Peyer's patch (tissue), 4 donors: ENCODE measurements at regions not wholly inside any gene's neighbourhood (a gene's known extent, or its start where the extent isn't known, plus 50 kb on each side); places are given as distances from the start of the nearest gene placed in this dataset.

Experiments
- DNase-seq, 3 donors: peaks; one replicate each; pipeline ENCODE4 v3.0.0-alpha.2; 2017 to 2019
- H3K27ac ChIP-seq, 4 donors: fragments of 200-600 bp; sonication (generic); one replicate each; pipeline ENCODE4 v1.5.1; 2016 to 2019
- H3K27me3 ChIP-seq, 2 donors: fragments of 200-600 bp; sonication (generic); one replicate each; pipeline ENCODE4 v1.5.1; 2019
- H3K36me3 ChIP-seq, 3 donors: fragments of 200-600 bp; sonication (generic); one replicate each; pipeline ENCODE4 v1.5.1; 2016 to 2019
- H3K4me1 ChIP-seq, 4 donors: fragments of 200-600 bp; sonication (generic); one replicate each; pipeline ENCODE4 v1.5.1; 2016 to 2019
- H3K4me3 ChIP-seq, 4 donors: fragments of 200-600 bp; sonication (generic); 1 replicate in 3 of 4; 2 replicates in 1 of 4; pipeline ENCODE4 v1.5.1; 2016 to 2019; ENCODE audit warnings: mild to moderate bottlenecking in 1 of 4
- H3K9me3 ChIP-seq, 4 donors: fragments of 200-600 bp; sonication (generic); one replicate each; pipeline ENCODE4 v1.5.1; 2016 to 2019; ENCODE audit warnings: mild to moderate bottlenecking in 1 of 4
- POLR2A ChIP-seq, 2 donors: fragments of 450-650 bp; IDR thresholded peaks; one replicate each; pipeline ENCODE4 v1.5.1; 2017; ENCODE audit warnings: antibody characterized with exemption in 2 of 2, mild to moderate bottlenecking in 2 of 2, moderate library complexity in 2 of 2
- TF ChIP-seq, protein P1 (sequence below), 6 experiments: fragments of 450-650 bp in 4 of 6; fragments of 200-600 bp in 2 of 6; sonication (generic) in 1 of 6; IDR thresholded peaks; one replicate each; pipeline ENCODE4 v1.5.1; 2017 to 2019; ENCODE audit warnings: antibody characterized with exemption in 6 of 6, mild to moderate bottlenecking in 3 of 6, moderate library complexity in 1 of 6

- Histone ChIP-seq H3K4me3 (no peak overlapping the region), H3K27me3 (no peaks in the 10 kb centered on the region), H3K4me1 (no peaks in the 10 kb centered on the region), H3K27ac (no peak overlapping the region), H3K9me3 (no peaks in the 10 kb centered on the region), H3K36me3 (no peaks in the 10 kb centered on the region)
- DNase-seq, result no peak
- TF ChIP-seq, protein P1, sequence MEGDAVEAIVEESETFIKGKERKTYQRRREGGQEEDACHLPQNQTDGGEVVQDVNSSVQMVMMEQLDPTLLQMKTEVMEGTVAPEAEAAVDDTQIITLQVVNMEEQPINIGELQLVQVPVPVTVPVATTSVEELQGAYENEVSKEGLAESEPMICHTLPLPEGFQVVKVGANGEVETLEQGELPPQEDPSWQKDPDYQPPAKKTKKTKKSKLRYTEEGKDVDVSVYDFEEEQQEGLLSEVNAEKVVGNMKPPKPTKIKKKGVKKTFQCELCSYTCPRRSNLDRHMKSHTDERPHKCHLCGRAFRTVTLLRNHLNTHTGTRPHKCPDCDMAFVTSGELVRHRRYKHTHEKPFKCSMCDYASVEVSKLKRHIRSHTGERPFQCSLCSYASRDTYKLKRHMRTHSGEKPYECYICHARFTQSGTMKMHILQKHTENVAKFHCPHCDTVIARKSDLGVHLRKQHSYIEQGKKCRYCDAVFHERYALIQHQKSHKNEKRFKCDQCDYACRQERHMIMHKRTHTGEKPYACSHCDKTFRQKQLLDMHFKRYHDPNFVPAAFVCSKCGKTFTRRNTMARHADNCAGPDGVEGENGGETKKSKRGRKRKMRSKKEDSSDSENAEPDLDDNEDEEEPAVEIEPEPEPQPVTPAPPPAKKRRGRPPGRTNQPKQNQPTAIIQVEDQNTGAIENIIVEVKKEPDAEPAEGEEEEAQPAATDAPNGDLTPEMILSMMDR (IDR thresholded peaks at IDR 0.05), result no peak
- TF ChIP-seq POLR2A (IDR thresholded peaks at IDR 0.05), result no peak
These were observed 60.8 kb upstream of the IRX4 start for GRCh38 chr5:1943481-1943880.

DNA sequence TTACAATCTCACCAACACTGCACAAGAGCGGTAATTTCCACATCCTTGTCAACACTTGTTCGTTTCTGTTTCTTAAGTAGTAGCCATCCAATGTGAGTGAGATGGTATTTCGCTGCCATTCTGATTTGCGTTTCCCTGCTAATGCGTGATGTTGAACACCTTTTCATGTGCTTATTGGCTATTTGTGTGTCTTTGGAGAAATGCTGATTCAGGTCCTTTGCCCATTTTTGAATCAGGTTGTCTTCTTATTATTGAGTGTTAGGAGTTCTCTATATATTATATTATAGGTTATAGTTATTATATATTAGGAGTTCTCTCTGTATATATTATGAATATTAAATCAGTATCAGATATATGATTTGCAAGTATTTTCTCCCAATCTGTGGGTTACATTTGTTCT lies 59.9 kb upstream of the IRX4 start:
- Histone ChIP-seq H3K27ac (no peak overlapping the region), H3K4me1 (no peaks in the 10 kb centered on the region), H3K9me3 (no peaks in the 10 kb centered on the region), H3K36me3 (no peaks in the 10 kb centered on the region), H3K4me3 (no peak overlapping the region), H3K27me3 (no peaks in the 10 kb centered on the region)
- TF ChIP-seq, protein P1 (IDR thresholded peaks at IDR 0.05), result no peak
- TF ChIP-seq POLR2A (IDR thresholded peaks at IDR 0.05), result no peak
- no peak for DNase-seq

- Histone ChIP-seq H3K27ac (no peak overlapping the region), H3K4me1 (no peaks in the 10 kb centered on the region), H3K36me3 (no peaks in the 10 kb centered on the region), H3K9me3 (no peaks in the 10 kb centered on the region), H3K27me3 (no peaks in the 10 kb centered on the region), H3K4me3 (no peak overlapping the region)
- no peak for DNase-seq
- TF ChIP-seq, protein P1 (IDR thresholded peaks at IDR 0.05), result no peak
- TF ChIP-seq POLR2A (IDR thresholded peaks at IDR 0.05), result no peak
These were observed 59.4 kb upstream of the IRX4 start for GRCh38 chr5:1942158-1942557.

GRCh38 chr5:1939256-1939655 lies 56.5 kb upstream of the IRX4 start:
- no peak overlapping the region for H3K4me3 ChIP-seq
- no peak for DNase-seq
- H3K4me1 ChIP-seq, result no peaks in the 10 kb centered on the region
- no peak overlapping the region for H3K27ac ChIP-seq
- H3K36me3 ChIP-seq, result no peaks in the 10 kb centered on the region
- TF ChIP-seq POLR2A (IDR thresholded peaks at IDR 0.05), result no peak
- TF ChIP-seq, protein P1 (IDR thresholded peaks at IDR 0.05), result no peak
- H3K9me3 ChIP-seq, result no peaks in the 10 kb centered on the region
- H3K27me3 ChIP-seq, result no peaks in the 10 kb centered on the region

DNA sequence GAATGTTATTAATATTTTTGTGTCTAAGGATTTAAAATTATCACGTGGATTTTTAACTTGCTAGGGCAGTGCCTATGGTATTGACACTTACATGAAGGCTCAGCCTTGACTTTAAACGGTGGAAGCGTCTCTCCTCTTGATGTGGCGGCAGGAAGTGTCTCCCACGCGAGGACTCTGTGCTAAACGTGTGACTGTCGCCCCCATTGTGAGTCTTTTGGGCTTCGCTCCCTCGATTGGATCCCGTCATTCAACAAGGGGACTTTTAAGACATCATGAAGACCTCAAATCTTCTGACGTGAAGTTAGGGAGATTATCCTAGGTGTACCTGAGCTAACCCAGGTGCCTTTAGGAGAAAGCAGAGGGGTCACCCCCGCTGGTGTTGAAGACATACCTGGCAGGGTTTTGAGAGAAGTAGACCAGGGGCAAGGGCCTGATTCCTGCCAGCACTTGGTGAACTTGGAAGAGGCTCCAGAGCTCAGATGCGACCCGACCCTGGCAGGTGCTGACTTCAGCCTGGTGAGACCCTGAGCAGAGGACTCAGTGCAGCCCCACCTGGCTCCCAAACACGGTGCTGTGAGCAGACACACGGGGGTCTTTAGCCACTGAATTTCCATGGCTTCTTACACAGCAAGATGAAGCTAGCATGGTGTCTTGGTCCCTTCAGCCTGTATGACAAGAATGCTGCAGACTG lies 55.7 kb upstream of the IRX4 start:
- Histone ChIP-seq H3K4me3 (no peak overlapping the region), H3K36me3 (no peaks in the 10 kb centered on the region), H3K27ac (no peak overlapping the region), H3K4me1 (no peaks in the 10 kb centered on the region), H3K27me3 (no peaks in the 10 kb centered on the region), H3K9me3 (no peaks in the 10 kb centered on the region)
- TF ChIP-seq, protein P1 (IDR thresholded peaks at IDR 0.05), result no peak
- TF ChIP-seq POLR2A (IDR thresholded peaks at IDR 0.05), result no peak
- DNase-seq, result no peak

- H3K4me3 ChIP-seq, result no peak overlapping the region
- H3K4me1 ChIP-seq, result no peaks in the 10 kb centered on the region
- no peaks in the 10 kb centered on the region for H3K36me3 ChIP-seq
- TF ChIP-seq, protein P1 (IDR thresholded peaks at IDR 0.05), result no peak
- TF ChIP-seq POLR2A (IDR thresholded peaks at IDR 0.05), result no peak
- no peak overlapping the region for H3K27ac ChIP-seq
- no peaks in the 10 kb centered on the region for H3K27me3 ChIP-seq
- no peaks in the 10 kb centered on the region for H3K9me3 ChIP-seq
- no peak for DNase-seq
These were observed 54.9 kb upstream of the IRX4 start for GRCh38 chr5:1937590-1937989.
